GM19372 (cell line): ENCODE measurements at regions not wholly inside any gene's neighbourhood (a gene's known extent, or its start where the extent isn't known, plus 50 kb on each side); places are given as distances from the start of the nearest gene placed in this dataset.

Experiments used
- ATAC-seq: cut with Tn5 transposase; IDR thresholded peaks from one replicate; pipeline ENCODE4 v1.9.1; 2021; ENCODE audit warnings: mild to moderate bottlenecking, low read depth, moderate library complexity; ENCODE audit not compliant: unreplicated experiment

GRCh38 chr16:6063526-6063925 is 965.9 kb upstream of the EEF2KMT start:
- ATAC-seq, result no peak

- ATAC-seq, result no peak
Measured at GRCh38 chr16:6059671-6060070, 962.1 kb upstream of the EEF2KMT start.

- no peak for ATAC-seq
Measured at GRCh38 chr16:6057821-6058220, 960.2 kb upstream of the EEF2KMT start.

- no peak for ATAC-seq
Measured at GRCh38 chr16:6048017-6048416, 950.4 kb upstream of the EEF2KMT start.

GRCh38 chr16:6047325-6047724 is 949.7 kb upstream of the EEF2KMT start:
- ATAC-seq, result no peak

GRCh38 chr16:6038941-6039645 is 941.5 kb upstream of the EEF2KMT start:
- ATAC-seq, result no peak

- no peak for ATAC-seq
Measured at GRCh38 chr16:6035161-6035560, 937.6 kb upstream of the EEF2KMT start.

- ATAC-seq, result no peak
Measured at GRCh38 chr16:6034511-6034910, 936.9 kb upstream of the EEF2KMT start.

GRCh38 chr16:6032438-6032837 is 934.8 kb upstream of the EEF2KMT start:
- no peak for ATAC-seq

GRCh38 chr16:6031567-6031966 is 934.0 kb upstream of the EEF2KMT start:
- no peak for ATAC-seq

- no peak for ATAC-seq
Measured at GRCh38 chr16:6031102-6031501, 933.5 kb upstream of the EEF2KMT start.

- no peak for ATAC-seq
Measured at GRCh38 chr16:6027733-6028132, 930.1 kb upstream of the EEF2KMT start.

GRCh38 chr16:6023449-6023848 is 925.9 kb upstream of the EEF2KMT start:
- no peak for ATAC-seq

- ATAC-seq, result no peak
Measured at GRCh38 chr16:6021276-6021943, 923.8 kb upstream of the EEF2KMT start.

- no peak for ATAC-seq
Measured at GRCh38 chr16:6020162-6020985, 922.8 kb upstream of the EEF2KMT start.

GRCh38 chr16:6019490-6019991 is 921.9 kb upstream of the EEF2KMT start:
- ATAC-seq, result no peak

- no peak for ATAC-seq
Measured at GRCh38 chr16:6018848-6019489, 921.4 kb upstream of the EEF2KMT start.

GRCh38 chr16:6016530-6017184 is 919.1 kb upstream of the EEF2KMT start:
- ATAC-seq, result no peak

GRCh38 chr16:6012716-6013115 is 915.1 kb upstream of the EEF2KMT start:
- no peak for ATAC-seq

- no peak for ATAC-seq
Measured at GRCh38 chr16:6009151-6009550, 911.6 kb upstream of the EEF2KMT start.
